ENCODE measurements at regions not wholly inside any gene's neighbourhood (a gene's known extent, or its start where the extent isn't known, plus 50 kb on each side); places are given as distances from the start of the nearest gene placed in this dataset.

DNA sequence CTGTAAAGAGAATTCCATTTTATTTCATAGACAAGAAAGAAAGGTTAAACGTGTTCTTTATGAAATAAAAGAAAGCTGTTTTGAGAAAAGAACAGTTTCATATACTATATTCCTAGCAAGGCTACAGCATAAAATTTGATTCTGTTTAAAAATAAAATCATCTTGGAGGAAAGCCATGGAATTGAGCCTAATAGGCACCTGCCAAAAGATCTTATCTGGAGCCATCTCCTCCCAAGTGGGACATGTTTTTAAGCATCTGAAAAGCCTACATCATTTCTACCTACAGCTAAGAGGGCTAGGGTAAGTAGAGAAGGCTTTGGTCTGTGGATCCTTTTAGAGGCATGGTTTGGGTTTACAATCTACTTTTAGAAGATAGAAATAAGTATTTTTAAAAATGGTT, 89.3 kb downstream of the GAS1 start:
- TF ChIP-seq POLR2A (IDR thresholded peaks at IDR 0.05; ENCODE audit: low read length) = no peak
- TF ChIP-seq GATA1 (IDR thresholded peaks at IDR 0.05; ENCODE audit: low read depth, low read length) = no peak

Measured in erythroblast (primary cell).